GM18502 (cell line): ENCODE measurements at regions not wholly inside any gene's neighbourhood (a gene's known extent, or its start where the extent isn't known, plus 50 kb on each side); places are given as distances from the start of the nearest gene placed in this dataset.

Experiments used
- ATAC-seq: cut with Tn5 transposase; IDR thresholded peaks from one replicate; pipeline ENCODE4 v1.9.1; 2021; ENCODE audit warnings: mild to moderate bottlenecking; ENCODE audit not compliant: unreplicated experiment, poor library complexity

DNA sequence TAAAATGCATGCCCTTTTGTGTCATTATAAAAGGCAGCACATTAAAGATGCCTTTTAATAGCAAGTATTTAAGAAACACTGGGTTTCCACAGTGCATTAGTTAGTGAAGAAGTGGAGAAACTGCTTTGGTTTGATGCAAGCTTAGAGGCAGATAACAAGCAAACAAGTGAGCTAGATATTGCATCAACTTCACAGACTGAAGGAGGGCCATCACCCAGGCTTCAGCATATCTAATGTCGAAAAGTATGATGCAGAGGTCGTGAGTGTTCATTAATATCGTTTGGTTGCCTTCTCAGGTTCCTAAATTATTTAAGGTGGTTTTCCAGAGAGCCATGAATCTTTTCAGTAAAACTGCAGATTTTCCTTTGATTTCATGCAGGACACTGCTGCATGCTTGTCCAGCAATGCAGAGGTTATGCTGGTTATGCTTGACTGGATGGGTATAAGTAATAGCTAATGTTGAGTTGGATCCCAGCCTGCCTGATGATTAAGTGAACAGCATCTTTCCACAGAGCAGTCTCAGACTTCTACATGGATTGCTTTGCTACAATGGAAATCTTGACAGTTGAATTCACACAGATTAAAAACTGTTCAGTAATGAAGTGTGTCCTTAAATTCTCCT, 69.7 kb upstream of the IPO9 start:
- ATAC-seq, result no peak

DNA sequence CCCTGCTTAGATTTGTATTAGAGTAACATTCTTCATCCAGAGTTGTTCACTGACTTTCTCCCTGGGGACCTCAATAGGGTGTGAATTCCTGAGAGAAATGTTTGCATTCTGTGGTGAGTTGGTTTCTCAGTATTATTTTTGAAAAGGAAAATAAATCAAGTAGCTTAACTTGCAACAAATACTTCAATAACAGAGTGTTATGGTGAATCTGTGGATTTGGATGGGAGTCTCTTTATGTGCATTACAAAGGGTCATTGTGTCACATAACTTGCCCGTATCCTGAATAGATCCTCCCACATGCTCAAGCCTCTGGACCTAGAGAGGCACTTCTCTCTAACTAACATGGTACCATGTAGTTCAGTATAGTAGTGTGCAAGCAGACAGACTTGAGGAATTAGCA, 68.4 kb upstream of the IPO9 start:
- no peak for ATAC-seq

DNA sequence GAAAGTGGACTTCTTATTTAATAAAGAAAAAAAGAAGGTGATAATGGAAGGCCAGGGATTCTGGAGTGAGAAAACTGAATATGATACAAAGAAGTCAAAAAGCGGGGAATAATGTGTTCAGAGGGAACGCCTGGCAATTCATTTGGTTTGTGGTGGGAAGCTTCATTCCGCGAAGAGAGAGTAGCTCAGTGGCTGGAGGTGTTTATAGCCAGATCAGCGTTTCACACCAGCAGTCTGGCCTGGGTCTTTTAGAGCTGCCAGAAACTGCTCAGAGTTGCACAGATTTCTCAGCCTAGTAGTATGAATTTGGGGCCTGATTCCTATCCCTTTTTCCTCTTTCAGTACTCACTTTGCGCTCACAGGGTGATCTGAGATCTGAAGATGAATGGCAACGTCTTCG, 67.8 kb upstream of the IPO9 start:
- no peak for ATAC-seq

DNA sequence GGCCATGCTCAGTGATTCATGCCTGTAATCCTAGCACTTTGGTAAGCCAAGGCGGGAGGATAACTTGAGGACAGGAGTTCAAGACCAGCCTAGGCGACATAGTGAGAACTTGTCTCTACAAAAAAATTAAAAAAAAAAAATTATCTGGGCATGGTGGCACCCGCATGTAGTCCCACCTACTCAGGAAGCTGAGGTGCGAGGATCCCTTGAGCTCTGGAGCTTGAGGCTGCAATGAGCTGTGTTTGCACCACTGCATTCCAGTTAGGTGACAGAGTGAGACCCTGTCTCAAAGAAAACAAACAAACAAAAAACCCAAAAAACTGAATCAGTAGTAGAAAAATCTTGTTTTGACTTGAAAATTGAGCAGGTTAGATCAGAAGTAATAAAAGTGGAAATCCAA, 67.1 kb upstream of the IPO9 start:
- ATAC-seq, result no peak

DNA sequence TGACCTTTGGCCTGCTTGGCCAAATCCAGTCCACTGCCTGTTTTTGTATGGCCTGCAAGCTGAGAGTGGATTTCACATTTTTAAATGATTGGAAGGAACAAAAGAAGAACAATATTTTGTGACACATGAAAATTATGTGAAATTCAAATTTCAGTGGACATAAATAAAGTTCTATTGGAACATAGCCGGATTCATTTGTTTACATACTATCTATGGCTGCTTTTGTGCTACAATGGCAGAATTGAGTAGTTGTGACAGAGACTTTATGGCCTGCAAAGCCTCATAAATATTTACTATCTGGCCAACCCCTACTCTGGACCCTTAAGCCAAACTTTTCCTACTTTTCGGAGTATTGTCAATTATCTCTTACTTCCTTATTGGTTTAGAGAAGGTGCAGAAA, 66.6 kb upstream of the IPO9 start:
- no peak for ATAC-seq

DNA sequence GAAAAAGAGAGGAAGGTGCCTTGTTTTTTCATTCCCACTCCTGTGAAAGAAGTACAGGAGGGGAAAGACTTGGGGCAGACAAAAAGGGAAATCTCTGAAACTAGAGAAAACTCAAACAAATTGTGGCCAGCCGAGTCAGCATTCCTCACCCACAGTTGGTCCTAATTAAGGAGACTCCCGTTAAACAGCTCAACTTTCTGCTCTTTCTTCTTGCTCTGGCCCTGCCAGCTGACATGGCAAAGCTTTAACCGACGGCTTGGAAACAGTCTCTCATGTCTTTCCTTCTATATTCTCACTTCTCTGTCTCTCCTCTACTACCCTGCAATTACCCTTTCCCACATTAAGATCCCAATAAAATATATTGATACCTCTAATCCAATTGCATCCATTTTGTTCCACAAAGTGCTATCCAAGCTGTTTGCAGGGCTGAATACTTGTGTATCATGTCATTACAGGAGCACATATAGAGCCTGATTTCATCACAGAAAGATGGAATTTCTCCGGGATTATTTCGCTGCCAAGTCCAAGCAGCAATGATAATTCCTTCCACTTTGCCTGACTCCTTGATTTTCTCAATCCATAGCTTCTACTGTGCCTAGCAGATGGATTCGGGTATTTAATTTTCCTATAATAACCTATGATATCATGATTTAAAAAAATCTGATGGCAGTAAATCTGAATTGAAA, 65.4 kb upstream of the IPO9 start:
- ATAC-seq, result no peak

DNA sequence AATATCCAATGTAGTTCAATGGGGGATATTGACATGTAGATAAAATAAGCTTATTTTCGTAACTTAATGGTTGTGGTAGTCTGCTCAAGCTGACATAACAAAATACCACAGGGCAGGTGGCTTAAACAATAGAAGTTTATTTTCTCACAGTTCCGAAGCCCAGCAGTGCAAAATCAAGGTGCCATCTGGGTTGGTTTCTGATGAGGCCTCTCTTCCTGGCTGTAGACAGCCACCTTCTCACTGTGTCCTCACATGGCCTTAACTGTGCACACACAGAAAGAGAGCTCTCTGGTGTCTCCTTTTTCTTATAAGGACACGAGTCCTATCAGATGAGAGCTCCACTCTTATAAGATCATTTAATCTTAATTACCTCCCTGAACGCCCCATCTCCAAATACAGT, 64.8 kb upstream of the IPO9 start:
- ATAC-seq, result no peak

DNA sequence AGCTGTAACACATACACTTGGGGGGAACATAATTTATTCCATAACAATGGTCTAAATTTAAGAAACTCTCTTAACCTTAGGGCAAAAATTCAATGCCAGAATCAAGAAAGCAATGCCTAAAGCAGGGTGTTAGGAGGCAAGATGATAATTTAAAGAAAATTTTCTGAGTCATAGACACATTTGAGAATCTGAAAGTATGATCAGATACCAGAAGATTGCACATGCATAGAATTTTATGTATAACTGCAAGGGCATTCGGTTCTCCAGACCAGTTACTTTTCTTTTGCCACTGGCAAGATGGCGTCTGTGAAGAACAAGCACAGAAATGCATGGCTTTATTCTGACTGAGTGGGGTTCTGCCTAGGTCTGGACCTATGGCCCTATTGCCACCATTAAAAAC, 64.4 kb upstream of the IPO9 start:
- no peak for ATAC-seq

DNA sequence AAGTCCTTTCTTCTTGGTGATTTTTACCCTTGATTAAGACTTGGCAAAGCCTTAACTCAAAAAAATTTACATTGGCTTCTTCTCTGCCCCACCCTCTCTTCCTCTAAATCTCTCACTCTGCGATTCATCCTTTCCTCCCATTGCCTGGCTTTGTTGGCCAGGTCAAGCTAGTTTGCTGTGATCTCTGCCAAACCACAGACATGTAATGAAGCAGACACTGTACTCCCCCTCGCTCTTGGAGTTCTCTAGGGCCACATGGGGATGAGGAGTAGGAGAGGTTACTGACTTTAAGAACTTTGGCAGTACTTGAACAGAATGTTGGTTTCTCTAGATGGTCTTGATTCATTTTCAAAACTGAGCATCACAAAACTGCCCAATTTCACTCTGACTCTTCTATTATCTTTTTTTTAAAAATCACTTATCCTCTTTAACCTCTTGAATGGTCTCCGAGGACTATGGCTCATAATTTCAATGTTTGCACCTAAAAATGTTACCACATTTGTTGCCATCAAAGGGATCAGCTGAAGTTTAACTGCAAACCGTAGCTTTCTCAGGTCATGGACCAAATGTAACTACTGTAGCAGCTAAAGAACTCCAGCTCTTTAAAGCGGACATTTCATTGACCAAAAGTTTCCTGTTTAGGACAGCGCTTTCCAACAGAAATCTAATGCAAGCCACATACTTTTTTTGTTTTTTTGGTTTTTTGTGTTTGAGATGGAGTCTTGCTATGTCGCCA, 62.7 kb upstream of the IPO9 start:
- no peak for ATAC-seq

DNA sequence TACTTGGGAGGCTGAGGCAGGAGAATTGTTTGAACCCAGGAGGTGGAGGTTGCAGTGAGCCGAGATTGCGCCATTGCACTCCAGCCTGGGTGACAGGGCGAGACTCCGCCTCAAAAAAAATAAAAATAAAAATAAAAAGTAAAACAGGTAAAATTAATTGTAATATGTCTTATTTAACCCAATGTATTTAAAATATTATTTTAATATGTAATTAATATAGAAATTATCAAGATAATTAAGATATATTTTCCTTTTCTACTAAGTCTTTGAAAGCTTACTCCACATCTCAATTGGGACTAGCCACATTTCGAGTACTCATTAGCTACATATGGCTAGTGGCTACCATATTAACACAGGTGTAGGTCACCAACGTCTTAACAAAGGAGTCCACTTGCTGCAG, 61.6 kb upstream of the IPO9 start:
- ATAC-seq, result no peak

DNA sequence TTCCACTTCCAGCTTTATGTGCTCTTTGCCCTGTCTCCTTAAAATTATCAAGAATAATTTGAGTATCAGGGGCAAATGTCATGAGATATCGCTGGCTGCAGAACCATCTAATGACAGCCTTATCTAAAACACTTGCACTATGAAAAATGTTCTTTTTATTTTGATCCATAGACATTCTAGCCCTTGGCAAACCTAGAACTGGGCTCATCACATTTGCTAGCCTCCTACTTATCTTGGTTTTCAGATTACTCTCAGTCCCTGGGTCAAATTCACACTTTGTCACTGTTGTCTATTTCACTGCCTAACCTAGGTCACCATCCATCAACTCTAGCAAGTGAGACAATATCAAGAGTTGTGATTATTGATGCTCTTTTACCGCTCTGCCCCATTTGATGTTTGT, 59.9 kb upstream of the IPO9 start:
- ATAC-seq, result no peak

DNA sequence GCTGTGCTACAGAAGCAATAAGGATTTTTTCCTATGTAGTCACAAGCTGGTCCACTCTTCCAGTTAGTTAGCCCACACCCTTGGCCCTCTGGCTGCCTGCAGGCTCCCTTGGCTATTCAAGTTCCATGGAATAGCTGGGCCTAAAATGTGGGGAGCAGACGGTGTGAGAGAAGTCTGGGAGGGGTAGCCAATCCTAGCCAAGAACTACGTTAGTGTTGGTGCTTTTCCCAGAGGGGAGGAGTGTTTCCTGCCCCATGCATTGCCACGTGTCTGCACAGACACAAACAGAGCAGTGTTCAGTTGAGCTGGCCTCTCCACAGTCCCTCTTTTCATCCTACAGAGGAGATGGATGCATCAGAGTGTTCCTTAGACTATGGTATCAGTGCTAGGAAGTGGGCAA, 59.0 kb upstream of the IPO9 start:
- ATAC-seq, result no peak

DNA sequence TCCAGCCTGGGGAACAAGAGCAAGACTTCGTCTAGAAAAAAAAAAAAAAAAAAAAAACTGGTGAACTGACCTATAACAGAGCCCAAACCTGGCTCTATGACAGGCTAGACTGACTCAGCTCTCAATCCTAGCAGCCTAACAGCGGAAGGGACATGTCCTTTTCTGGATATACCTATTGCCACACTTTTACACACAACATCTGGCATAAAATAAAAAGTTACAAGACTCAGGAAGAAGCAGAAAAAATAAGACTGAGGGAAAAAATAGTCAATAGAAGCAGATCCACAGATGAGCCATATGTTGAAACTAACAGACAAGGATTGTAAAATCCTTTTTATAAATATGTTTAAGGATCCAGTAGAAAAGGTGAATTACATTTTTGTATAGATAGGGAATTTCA, 57.5 kb upstream of the IPO9 start:
- no peak for ATAC-seq

DNA sequence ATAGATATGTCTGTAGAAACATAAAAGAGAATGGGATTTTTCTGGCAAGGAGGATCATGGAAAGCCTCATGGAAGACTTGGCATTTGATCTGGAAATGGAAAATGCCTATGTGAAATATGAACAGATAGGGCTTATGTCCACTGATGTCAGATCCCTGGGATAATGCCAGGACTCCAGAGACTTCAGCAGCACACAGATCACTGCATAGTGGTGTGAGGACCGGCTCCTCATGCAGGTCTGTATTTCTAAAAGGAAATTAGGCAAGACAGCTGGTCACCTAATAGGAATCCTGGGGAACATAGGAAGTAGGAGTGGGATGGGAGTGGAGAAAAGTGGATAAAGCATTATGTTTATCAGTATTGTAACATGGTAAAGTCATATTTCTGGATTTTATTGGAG, 56.8 kb upstream of the IPO9 start:
- ATAC-seq, result no peak

DNA sequence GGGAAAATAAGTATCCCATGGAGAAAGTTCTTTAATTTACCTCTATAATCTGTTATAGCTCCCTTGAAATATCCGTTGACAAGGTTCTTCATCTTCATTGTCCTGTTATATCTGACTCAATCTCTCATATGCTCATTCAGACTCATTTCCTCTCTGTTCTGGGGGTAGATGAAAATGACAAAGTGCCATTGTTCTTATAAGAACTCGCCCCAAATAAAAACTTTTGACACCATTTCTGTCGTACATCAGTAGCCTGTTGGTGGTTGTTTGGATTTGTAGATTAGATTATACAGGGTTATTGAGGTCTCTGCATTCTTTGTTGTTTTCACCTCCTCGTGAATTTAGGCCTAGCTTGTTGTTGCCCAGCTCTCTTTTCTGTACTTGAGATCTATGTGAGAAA, 55.2 kb upstream of the IPO9 start:
- no peak for ATAC-seq

DNA sequence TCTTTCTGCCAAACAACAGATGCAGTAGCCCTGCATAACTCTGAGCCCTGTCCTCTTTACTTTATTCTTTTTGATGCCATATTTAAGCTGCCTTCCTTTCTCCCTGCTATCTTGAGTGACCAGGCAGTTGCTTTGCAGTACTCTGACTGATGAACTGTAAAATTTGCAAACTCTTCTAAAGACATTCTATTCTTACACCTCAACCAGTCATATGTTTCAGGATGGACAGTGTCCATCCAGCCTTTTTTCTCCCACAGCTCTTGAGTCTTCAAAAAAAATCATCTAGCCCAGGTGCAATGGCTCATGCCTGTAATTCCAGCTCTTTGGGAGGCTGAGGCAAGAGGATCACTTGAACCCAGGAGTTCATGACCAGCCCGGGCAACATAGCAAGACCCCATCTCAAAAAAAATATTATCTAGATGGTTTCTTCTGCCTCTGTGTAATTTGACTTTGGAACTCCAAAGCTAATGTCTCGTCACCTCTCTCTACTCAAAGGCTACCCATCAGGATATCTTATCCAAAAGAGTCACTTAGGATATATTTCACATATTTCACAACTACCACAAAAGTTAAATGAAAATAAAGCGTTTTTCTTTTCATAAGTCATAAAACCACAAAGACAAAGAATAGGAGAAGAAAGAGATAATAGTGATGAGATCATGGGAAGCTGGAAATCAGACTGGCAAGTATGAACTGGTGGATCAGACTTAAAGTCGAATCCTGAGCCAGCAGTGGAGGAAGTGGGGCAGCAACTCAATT, 54.6 kb upstream of the IPO9 start:
- ATAC-seq, result no peak

DNA sequence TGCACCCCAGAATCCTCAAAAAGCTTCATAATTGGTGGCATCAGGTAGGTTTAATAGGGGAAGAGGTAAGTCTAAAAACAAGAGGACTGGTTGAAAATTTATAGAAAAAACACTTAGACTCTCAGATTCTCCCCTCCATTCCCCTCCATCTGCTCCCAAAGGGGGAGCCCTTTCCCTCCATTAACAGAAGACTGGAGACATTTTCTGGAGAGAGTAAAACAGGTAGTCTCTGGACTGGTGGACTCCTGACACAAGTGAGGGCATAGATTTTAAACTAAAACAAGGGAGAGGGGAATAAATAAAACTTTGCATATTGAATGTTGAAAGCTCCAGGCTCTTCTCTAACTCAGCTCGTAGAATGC, 54.0 kb upstream of the IPO9 start:
- no peak for ATAC-seq

DNA sequence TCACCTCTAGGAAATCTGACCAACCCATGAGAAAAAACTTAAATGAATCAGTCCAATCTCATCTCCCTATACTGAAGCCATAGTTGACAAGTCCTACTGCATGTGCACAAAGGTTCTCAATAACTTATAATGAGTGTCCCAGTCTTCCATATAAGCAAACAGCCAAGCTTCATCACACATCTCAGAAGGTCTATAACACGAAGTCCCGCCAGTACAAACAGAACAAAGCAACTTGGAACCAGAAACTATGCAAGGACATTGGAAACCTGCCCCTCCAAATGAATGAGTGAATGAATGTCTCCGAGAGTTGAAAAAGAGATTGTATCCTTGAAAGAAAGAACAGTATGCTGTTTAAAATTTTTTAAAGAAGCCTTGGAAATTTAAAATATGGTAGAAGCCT, 53.6 kb upstream of the IPO9 start:
- no peak for ATAC-seq

DNA sequence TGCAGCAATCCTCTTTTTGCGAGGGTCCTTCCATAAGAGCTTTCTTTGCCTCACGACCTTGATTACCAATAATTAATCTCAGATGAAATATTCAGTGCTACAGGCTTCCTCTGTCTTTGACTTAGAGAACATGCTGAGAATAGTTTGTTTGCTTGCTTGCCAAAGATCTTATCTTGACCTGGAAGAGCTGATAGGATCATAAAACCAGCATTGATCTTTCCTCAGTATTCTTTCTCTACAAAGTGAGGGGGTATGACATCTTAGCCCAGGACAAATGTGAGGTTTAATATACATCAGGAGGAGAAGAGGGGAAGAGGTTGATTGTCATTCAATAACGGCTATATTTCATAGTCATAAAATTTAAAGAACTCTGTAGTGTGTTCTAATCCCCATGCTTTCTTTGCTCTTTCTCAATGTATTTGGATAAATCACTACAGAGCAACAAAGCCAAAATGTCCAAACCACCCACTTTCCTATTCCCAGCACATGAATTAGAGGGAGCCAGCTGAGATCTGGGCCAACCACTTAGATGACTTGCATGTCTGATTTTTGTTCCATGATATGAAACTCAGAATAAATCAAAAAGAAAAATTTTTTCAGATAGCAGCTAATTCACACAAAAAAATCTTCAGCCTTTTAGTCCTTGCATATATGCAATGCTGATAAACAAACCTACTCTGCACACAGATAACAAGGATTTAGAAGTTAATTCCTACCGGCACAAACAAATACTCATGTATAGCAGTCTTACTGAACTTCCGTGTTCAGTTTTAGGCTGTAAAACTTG, 50.5 kb upstream of the IPO9 start:
- no peak for ATAC-seq
